ENCODE measurements at regions not wholly inside any gene's neighbourhood (a gene's known extent, or its start where the extent isn't known, plus 50 kb on each side); places are given as distances from the start of the nearest gene placed in this dataset.
A peak's percentile ranks its signal among the peaks of the same experiment; 100 is the strongest.
"Not testable (repeated sequence)": the region's sequence is repeated elsewhere in the genome, so short reads cannot be mapped to it uniquely, and the experiment has no call there.

DNA sequence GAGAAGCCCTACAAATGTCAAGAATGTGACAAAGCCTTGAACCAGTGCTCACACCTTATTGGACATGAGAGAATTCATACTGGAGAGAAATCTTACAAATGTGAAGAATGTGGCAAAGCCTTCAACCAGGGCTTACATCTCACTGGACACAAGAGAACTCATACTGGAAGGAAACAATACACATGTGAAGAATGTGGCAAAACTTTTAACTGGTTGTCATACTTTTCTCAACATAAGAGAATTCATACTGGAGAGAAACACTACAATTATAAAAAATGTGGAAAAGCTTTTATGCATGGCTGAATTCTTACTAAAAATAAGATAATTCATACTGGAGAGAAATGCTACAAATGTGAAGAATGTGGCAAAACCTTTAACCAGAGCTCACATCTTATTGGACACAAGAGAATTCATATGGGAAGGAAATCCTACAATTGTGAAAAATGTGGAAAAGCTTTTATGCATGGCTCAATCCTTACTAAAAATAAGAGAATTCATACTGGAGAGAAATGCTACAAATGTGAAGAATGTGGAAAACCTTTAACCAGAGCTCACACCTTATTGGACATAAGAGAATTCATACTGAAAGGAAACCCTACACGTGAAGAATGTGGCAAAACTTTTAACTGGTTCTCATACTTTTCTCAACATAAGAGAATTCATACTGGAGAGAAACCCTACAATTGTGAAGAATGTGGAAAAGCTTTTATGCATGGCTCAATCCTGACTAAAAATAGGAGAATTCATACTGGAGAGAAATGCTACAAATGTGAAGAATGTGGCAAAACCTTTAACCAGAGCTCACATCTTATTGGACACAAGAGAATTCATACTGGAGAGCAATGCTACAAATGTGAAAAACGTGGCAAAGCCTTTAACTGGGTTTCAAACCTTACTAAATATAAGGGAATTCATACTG lies 350.6 kb upstream of the NUPR2 start:
- not testable (repeated sequence) for DNase-seq (ENCODE audit: low read depth in 4 of 4, low spot score in 3 of 4)

DNA sequence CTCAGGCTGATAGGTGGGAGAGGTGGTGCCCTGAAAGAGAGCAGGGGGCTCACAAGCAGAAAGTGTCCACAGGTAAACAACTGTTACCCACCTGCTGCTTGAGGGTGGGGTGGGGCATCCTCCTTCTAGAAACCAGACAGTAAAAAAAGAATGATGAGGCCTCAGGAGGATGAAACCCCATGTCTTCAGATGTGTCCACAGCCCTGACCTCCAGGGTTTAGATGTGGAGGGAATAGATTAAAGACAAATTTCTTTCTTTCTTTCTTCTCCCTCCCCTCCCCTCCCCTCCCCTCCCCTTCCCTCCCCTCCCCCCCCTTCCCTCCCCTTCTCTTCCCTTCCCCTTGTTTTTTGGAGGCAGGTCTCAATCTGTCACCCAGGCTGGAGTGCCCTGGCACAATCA lies 333.5 kb upstream of the NUPR2 start:
- no peak for DNase-seq (ENCODE audit: low read depth in 4 of 4, low spot score in 3 of 4)

DNA sequence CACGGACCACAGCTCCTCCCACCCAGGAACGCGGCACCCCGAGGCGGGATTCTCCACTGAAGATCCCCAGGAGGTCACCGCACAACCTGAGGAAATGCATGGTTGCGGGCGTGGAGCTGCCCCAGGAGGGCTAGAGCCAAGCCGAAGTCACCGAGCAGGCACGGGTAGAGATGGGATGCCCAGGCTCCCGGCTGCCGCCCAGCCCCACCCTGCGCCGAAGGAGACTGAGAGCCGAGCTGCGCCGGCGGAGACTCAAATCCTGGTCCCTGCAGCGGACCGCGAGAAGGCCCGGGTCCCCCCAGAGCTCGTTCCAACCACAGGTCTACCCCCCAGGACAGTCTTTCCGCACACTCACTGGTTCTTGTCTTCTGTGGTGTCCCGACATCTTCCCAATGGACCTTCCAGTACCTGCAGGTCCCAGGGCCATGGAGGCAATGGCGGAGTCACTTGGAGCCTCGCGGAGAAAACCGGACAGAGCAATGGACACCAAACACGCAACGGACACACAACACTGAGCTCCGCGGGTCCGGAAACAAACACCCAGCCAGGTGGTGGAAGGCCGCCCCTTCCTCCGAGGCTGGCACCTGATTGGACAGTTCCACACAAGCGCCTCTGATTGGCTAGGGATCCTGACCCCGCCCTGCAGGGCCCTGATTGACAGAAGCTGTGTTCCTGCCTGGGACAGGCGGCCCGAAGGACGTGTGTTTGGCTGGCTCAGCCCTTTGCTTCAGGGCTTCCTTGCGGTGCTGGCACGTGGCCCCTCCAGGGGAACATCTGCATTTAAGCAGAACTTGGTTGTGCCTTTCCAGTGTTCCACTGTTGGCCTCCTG lies 331.9 kb upstream of the NUPR2 start:
- no peak for DNase-seq (ENCODE audit: low read depth in 4 of 4, low spot score in 3 of 4)

DNA sequence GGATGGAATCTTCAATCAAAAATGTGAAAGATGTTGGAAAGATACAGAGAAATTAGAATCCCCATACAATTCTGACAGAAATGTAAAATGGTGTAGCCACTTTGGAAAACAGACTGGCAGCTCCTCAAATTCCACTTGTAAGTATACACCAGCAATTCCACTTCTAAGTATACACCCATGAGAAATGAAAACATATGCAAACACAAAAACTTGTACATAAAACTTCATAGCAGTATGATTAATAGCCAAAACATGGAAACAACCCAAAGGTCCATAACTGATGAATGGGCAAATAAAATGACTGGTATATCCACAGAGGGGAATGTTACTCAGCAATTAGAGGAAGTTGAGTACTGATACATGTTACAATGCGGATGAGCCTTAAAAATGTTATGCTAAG lies 304.3 kb upstream of the NUPR2 start:
- DNase-seq (ENCODE audit: low read depth in 4 of 4, low spot score in 3 of 4): not testable (repeated sequence)

DNA sequence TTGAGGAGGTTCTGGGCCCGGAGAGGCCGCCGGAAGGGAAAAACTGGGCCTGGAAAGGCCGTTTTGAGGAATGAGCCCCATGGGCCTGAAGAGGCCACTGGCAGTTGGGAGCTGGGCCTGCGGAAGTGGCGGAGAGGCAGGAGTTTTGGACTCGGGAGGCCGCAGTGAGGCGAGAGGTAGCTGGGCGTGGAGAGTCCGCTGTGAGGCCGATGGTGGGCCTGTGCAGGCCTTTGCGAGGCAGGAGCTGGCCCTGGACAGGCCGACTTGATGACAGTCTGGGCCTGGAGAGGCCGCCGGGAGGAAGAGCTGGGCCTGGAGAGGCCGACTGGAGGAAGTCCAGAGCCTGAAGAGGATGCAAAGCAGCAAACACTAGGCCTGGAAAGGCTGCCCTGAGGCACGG lies 259.0 kb upstream of the NUPR2 start:
- no peak for DNase-seq (ENCODE audit: low read depth in 4 of 4, low spot score in 3 of 4)

DNA sequence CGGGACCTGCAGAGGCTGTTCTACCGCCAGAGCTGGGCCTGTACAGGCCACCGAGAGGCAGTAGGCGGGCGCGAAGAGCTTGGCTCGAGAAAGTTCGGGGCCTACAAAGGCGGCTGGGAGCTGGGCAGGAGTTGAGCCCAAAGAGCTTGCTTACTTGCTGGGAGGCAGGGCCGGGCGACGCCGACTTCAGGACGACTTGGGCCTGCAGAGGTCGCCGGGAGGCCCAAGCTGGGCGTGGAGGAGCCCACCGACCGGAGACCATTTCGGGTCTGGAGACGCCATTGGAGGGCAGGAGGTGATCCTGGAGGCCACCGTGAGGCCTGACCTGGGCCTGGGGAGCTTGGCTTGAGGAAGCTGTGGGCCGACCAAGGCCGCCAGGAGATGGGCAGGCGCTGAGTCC lies 258.4 kb upstream of the NUPR2 start:
- not testable (repeated sequence) for DNase-seq (ENCODE audit: low read depth in 4 of 4, low spot score in 3 of 4)

DNA sequence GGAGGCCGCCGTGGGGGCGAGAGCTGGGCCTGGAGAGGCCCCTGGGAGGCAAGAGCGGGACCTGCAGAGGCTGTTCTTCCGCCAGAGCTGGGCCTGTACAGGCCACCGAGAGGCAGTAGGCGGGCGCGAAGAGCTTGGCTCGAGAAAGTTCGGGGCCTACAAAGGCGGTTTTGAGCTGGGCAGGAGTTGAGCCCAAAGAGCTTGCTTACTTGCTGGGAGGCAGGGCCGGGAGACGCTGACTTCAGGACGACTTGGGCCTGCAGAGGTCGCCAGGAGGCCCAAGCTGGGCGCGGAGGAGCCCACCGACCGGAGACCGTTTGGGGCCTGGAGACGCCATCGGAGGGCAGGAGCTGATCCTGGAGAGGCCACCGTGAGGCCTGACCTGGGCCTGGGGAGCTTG lies 257.1 kb upstream of the NUPR2 start:
- DNase-seq (ENCODE audit: low read depth in 4 of 4, low spot score in 3 of 4): peak in 2 of 4 donors; percentile 2 to 39

DNA sequence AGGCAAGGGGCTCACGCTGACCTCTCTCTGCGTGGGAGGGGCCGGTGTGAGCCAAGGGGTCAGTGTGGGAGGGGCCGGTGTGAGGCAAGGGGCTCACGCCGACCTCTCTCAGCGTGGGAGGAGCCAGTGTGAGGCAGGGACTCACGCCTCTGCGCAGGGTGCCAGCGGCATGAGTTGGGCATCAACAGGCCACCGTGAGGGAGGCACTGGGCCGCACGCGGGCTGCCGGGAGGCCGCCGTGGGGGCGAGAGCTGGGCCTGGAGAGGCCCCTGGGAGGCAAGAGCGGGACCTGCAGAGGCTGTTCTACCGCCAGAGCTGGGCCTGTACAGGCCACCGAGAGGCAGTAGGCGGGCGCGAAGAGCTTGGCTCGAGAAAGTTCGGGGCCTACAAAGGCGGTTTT lies 255.6 kb upstream of the NUPR2 start:
- not testable (repeated sequence) for DNase-seq (ENCODE audit: low read depth in 4 of 4, low spot score in 3 of 4)

DNA sequence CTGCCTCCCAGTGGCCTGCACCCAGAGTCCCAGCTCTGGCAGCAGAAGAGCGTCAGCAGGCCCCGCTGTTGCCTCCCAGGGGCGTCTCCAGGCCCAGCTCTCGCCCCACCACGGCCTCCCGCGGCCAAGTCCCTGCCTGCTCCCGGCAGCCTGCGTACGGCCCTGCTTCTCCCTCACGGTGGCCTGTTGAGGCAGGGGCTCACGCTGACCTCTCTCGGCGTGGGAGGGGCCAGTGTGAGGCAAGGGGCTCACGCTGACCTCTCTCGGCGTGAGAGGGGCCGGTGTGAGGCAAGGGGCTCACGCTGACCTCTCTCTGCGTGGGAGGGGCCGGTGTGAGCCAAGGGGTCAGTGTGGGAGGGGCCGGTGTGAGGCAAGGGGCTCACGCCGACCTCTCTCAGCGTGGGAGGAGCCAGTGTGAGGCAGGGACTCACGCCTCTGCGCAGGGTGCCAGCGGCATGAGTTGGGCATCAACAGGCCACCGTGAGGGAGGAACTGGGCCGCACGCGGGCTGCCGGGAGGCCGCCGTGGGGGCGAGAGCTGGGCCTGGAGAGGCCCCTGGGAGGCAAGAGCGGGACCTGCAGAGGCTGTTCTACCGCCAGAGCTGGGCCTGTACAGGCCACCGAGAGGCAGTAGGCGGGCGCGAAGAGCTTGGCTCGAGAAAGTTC lies 254.1 kb upstream of the NUPR2 start:
- DNase-seq (ENCODE audit: low read depth in 4 of 4, low spot score in 3 of 4): not testable (repeated sequence)

DNA sequence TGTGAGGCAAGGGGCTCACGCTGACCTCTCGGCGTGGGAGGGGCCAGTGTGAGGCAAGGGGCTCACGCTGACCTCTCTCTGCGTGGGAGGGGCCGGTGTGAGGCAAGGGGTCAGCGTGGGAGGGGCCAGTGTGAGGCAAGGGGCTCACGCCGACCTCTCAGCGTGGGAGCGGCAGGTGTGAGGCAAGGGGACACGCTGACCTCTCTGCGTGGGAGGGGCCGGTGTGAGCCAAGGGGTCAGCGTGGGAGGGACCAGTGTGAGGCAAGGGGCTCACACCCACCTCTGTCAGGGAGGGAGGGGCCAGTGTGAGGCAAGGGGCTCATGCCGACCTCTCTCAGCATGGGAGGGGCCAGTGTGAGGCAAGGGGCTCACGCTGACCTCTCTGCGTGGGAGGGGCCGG lies 251.7 kb upstream of the NUPR2 start:
- not testable (repeated sequence) for DNase-seq (ENCODE audit: low read depth in 4 of 4, low spot score in 3 of 4)

DNA sequence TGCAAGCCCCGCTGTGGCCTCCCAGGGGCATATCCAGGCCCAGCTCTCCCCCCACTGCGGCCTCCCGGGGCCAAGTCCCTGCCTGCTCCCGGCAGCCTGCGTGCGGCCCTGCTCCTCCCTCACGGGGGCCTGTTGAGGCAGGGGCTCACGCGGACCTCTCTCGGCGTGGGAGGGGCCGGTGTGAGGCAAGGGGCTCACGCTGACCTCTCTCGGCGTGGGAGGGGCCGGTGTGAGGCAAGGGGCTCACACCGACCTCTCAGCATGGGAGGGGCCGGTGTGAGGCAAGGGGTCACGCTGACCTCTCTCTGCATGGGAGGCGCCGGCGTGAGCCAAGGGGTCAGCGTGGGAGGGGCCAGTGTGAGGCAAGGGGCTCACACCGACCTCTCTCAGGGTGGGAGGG lies 251.2 kb upstream of the NUPR2 start:
- DNase-seq (ENCODE audit: low read depth in 4 of 4, low spot score in 3 of 4): not testable (repeated sequence)

DNA sequence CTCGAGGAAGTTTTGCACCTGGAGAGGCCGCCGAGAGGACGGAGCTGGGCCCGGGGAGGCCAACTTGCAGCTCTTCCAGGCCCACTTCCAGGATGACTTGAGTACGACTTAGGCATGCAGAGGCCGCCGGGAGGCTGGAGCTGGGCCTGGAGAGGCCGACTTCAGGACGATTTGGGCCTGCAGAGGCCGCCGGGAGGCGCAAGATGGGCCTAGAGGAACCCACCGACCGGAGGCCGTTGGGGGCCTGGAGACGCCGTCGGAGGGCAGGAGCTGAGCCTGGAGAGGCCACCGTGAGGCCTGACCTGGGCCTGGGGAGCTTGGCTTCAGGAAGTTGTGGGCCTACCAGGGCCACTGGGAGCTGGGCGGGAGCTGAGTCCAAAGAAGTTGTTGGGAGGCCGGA lies 250.5 kb upstream of the NUPR2 start:
- DNase-seq (ENCODE audit: low read depth in 4 of 4, low spot score in 3 of 4): not testable (repeated sequence)

DNA sequence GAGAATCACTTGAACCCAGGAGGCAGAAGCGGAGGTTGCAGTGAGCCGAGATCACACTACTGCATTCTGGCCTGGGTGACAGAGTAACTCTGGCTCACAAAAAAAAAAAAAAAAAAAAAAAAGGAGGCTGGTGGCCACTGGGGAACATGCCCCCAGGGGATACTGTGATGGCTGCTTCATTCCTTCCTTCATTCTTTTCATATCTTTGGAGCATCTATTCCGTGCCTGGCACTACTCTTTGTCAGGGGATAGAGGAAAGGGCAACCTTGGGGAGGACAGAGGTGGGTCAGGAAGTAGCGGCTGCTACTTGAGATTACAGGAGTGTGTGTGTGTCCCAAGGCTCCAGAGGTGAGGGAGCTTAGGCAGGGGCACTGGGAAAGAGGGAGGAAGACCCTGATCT lies 236.4 kb upstream of the NUPR2 start:
- not testable (repeated sequence) for DNase-seq (ENCODE audit: low read depth in 4 of 4, low spot score in 3 of 4)

DNA sequence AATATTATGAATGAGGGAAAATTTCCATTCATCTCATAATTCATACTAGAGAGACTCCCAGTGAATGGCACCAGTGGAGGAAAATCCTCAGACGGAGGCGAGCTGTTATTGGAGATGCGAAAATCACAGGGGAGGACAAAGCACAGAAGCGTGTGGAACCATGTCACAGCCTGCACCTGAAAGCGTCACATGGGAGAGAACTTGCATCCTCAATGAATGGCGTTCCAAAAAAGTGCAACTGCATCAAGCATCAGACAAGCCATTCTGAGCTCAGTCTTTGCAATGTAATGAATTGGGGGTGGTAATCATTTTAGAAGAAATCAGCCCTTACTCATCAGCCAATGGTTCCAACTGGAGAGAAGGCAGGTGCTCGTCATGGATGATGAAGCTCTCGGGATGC lies 235.0 kb upstream of the NUPR2 start:
- not testable (repeated sequence) for DNase-seq (ENCODE audit: low read depth in 4 of 4, low spot score in 3 of 4)

DNA sequence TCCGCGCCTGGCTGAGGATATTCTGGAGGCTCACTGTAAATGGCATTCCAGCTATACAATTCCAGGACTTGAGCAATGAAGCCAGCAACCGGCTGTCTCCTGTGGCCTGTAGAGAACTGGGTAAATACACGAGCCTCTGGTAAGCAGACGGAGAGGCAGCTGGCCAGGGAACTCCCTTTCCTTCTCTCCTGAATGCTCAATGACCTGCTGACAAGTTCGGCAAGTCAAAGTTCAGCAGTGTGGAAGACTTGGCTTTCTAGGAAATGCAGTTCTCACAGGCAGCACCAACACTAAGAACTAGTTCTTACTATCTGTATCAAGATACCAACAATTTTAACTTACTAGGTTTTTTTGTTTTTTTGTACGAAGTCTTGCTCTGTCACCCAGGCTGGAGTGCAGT lies 232.1 kb upstream of the NUPR2 start:
- DNase-seq (ENCODE audit: low read depth in 4 of 4, low spot score in 3 of 4): not testable (repeated sequence)

DNA sequence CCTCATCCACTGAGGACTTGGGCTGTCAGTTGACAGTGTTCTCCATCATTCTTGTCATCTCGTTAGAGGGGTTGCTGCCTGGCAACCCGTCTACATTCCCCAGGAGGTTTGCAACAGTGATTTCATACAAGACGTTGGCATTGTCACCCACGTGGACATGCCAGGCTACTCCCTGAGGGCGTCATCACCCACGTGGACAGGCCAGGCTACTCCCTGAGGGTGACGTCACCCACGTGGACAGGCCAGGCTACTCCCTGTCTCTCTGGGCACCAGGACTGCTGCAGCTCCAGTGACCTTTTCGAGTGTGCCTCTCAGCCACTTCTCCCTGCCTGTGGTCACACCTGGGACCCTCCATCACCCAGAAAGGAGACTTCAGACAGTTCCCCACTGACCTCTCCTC lies 212.1 kb upstream of the NUPR2 start:
- DNase-seq (ENCODE audit: low read depth in 4 of 4, low spot score in 3 of 4): not testable (repeated sequence)

DNA sequence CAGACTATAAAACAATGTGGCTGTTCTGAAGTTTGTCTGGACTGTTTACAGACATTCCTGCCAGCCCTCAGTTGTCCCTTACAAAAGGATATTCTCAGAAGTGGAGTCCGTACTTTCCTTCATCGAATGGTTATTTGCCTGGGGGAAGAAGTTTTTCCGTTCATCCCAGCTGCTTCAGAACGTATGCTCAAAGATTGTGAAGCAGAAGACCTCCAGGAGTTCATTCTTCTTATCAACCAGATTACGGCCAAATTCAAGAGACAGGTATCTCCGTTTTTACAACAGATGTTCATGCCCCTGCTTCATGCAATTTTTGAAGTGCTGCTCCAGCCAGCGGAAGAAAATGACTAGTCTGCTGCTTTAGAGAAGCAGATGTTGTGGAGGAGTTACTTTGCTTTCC lies 174.3 kb upstream of the NUPR2 start:
- no peak for DNase-seq (ENCODE audit: low read depth in 4 of 4, low spot score in 3 of 4)

DNA sequence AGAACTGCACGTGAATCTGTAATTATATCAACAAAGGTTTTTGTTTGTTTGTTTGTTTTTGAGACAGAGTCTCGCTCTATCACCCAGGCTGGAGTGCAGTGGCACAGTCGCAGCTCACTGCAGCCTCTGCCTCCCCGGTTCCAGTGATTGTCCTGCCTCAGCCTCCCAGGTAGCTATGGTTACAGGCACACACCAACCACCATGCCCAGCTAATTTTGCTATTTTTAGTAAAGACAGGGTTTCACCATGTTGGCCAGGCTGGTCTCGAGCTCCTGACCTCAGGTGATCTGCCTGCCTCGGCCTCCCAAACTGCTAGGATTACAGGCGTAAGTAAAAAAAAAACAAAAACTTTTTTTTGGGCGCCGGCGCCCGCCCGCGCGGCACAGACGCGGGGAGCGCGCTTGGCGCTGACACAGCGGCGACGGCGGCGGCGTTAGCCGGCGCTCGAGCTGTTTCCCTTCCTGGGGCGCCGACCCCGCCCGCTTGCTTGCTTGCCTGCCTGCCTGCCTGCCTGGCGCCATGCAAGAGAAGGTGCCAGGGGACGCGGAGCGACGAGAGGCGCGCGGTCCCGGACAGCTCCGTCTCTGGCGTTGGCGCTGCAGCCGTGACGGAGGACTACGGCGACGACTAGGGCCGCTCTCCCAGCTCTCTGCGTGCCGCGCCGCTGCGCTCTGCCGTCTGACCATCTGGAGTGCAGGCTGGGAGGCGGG lies 171.4 kb upstream of the NUPR2 start:
- DNase-seq (ENCODE audit: low read depth in 4 of 4, low spot score in 3 of 4): peak in 1 of 4 donors; percentile 4

DNA sequence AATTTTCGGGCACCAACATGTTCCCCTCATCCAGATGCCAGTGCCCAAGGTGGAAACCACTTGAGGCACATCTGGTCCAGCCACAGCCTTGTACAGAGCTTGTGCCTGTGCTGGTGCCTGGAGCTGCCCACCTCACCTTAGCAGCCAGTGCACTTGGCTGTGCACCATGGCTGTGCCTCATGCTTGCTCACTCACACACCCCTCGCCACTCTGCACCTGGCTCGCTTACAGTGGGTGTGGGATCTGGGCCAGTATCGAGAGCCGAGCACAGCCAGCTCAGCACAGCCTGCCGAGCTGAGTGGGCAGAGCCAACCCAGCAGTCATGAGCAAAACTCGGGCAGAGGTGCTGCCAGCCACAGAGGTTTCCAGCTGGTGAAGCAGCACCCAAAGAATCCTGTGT lies 139.9 kb upstream of the NUPR2 start:
- DNase-seq (ENCODE audit: low read depth in 4 of 4, low spot score in 3 of 4): no peak

DNA sequence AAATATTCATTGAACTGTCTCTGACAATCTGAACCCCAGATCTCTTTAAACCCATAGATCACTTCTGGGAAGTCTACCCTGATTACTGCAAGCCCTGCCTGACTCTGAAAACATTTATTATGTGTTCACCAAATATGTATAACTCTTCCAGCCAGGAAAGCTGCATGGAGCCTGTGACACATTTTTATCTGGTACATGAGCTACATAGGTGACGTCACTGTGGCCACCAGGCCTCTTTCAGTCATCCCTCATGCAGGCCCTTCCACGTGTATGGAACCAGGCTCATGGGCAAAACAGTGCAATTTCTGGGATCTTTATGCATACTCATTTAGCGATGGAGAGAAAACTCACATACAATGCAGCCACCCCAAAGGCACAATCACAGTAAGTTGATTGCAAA lies 133.9 kb upstream of the NUPR2 start:
- DNase-seq (ENCODE audit: low read depth in 4 of 4, low spot score in 3 of 4): no peak
